Liver (tissue), 8 donors: ENCODE measurements at regions not wholly inside any gene's neighbourhood (a gene's known extent, or its start where the extent isn't known, plus 50 kb on each side); places are given as distances from the start of the nearest gene placed in this dataset.

Source experiments
- DNase-seq: peaks from one replicate; pipeline ENCODE4 v3.0.0-alpha.2; 2017; ENCODE audit warnings: low spot score
- H3K27ac ChIP-seq, 2 donors: one replicate each; pipeline ENCODE4 v1.7.0; 2013; ENCODE audit warnings: inconsistent platforms in 2 of 2, low read length in 2 of 2, control low read depth in 1 of 2, low read depth in 1 of 2, mild to moderate bottlenecking in 1 of 2
- H3K27me3 ChIP-seq, 4 donors: one replicate each; pipeline versions ENCODE4 v1.6.1 to v1.7.0; 2013; ENCODE audit warnings: low read length in 3 of 4, inconsistent platforms in 1 of 4, mild to moderate bottlenecking in 1 of 4, moderate library complexity in 1 of 4; ENCODE audit not compliant: control insufficient read depth in 4 of 4, insufficient read depth in 4 of 4
- H3K36me3 ChIP-seq, 4 donors: one replicate each; pipeline versions ENCODE4 v1.6.1 to v1.7.0; 2013; ENCODE audit warnings: low read length in 3 of 4, mild to moderate bottlenecking in 3 of 4, low read depth in 1 of 4, moderate library complexity in 1 of 4; ENCODE audit not compliant: control insufficient read depth in 4 of 4, insufficient read depth in 3 of 4
- H3K4me1 ChIP-seq, 4 donors: one replicate each; pipeline versions ENCODE4 v1.6.1 to v1.7.0; 2013; ENCODE audit warnings: low read length in 3 of 4, mild to moderate bottlenecking in 3 of 4, moderate library complexity in 1 of 4; ENCODE audit not compliant: control insufficient read depth in 4 of 4, insufficient read depth in 4 of 4
- H3K4me3 ChIP-seq, 3 donors: one replicate each; pipeline versions ENCODE4 v1.6.1 to v1.7.0; 2013; ENCODE audit warnings: low read length in 3 of 3, control low read depth in 1 of 3, low read depth in 1 of 3, mild to moderate bottlenecking in 1 of 3
- H3K9ac ChIP-seq, 2 donors: one replicate each; pipeline ENCODE4 v1.7.0; 2013; ENCODE audit warnings: low read length in 2 of 2, mild to moderate bottlenecking in 2 of 2, moderate library complexity in 2 of 2, control low read depth in 1 of 2, low read depth in 1 of 2
- H3K9me3 ChIP-seq, 4 donors: one replicate each; pipeline versions ENCODE4 v1.6.1 to v1.7.0; 2013; ENCODE audit warnings: low read length in 3 of 4; ENCODE audit not compliant: control insufficient read depth in 4 of 4
- ATF3 ChIP-seq: IDR thresholded peaks from 2 replicates; pipeline ENCODE4 v1.6.1; 2016; ENCODE audit warnings: antibody characterized with exemption
- EGR1 ChIP-seq, 2 donors: IDR thresholded peaks; 2 replicates each; pipeline ENCODE4 v1.6.1; 2016 to 2018; ENCODE audit warnings: antibody characterized with exemption in 2 of 2, low read depth in 2 of 2
- FOXA1 ChIP-seq: IDR thresholded peaks from 2 replicates; pipeline ENCODE4 v1.6.1; 2016; ENCODE audit warnings: antibody characterized with exemption
- GABPA ChIP-seq, 2 donors: IDR thresholded peaks in 1 of 2; conservative IDR thresholded peaks in 1 of 2; 2 replicates each; pipeline ENCODE4 v1.6.1; 2016; ENCODE audit warnings: antibody characterized with exemption in 2 of 2, mild to moderate bottlenecking in 1 of 2, moderate library complexity in 1 of 2
- HNF4A ChIP-seq, 2 donors: conservative IDR thresholded peaks; 2 replicates each; pipeline ENCODE4 v1.6.1; 2016; ENCODE audit warnings: antibody characterized with exemption in 2 of 2, mild to moderate bottlenecking in 2 of 2
- HNF4G ChIP-seq: IDR thresholded peaks from 2 replicates; pipeline ENCODE4 v1.6.1; 2016; ENCODE audit warnings: antibody characterized with exemption
- JUND ChIP-seq, 2 donors: IDR thresholded peaks; 2 replicates each; pipeline ENCODE4 v1.6.1; 2016; ENCODE audit warnings: antibody characterized with exemption in 2 of 2
- MAX ChIP-seq: IDR thresholded peaks from 2 replicates; pipeline ENCODE4 v1.6.1; 2016; ENCODE audit warnings: antibody characterized with exemption
- NR2F2 ChIP-seq: IDR thresholded peaks from 2 replicates; pipeline ENCODE4 v1.6.1; 2016; ENCODE audit warnings: antibody characterized with exemption
- RAD21 ChIP-seq, 2 donors: IDR thresholded peaks; 2 replicates each; pipeline ENCODE4 v1.6.1; 2016; ENCODE audit warnings: antibody characterized with exemption in 2 of 2, mild to moderate bottlenecking in 2 of 2
- REST ChIP-seq: IDR thresholded peaks from 2 replicates; pipeline ENCODE4 v1.6.1; 2016; ENCODE audit warnings: antibody characterized with exemption, mild to moderate bottlenecking
- RXRA ChIP-seq, 2 donors: IDR thresholded peaks; 2 replicates each; pipeline ENCODE4 v1.6.1; 2017 to 2018; ENCODE audit warnings: antibody characterized with exemption in 2 of 2, mild to moderate bottlenecking in 1 of 2
- SP1 ChIP-seq: IDR thresholded peaks from 2 replicates; pipeline ENCODE4 v1.6.1; 2018; ENCODE audit warnings: antibody characterized with exemption, mild to moderate bottlenecking
- TAF1 ChIP-seq: conservative IDR thresholded peaks from 2 replicates; pipeline ENCODE4 v1.6.1; 2016; ENCODE audit warnings: antibody characterized with exemption, mild to moderate bottlenecking
- YY1 ChIP-seq: IDR thresholded peaks from 2 replicates; pipeline ENCODE4 v1.6.1; 2016; ENCODE audit warnings: antibody characterized with exemption, mild to moderate bottlenecking
- WGBS: extraction: QIAGEN DNeasy Blood & Tissue Kit; methylation state at CpG from one replicate; pipeline ENCODE4 v1.1.7; 2013; 5-methylcytosine and 5-hydroxymethylcytosine counted together
- TF ChIP-seq, protein P1 (sequence below): fragments of 150-350 bp; IDR thresholded peaks from 2 replicates; pipeline ENCODE4 v1.5.1; 2017; ENCODE audit warnings: improper control_type of control experiment, low read depth, low read length; ENCODE audit not compliant: missing input control
- TF ChIP-seq, protein P2 (sequence below): IDR thresholded peaks from 2 replicates; pipeline ENCODE4 v1.6.1; 2016; ENCODE audit warnings: antibody characterized with exemption
- donor health status: healthy.
- donor health status: healthy.
- donor health status: healthy.
- donor health status: healthy.
- donor health status: healthy.

- no peak for DNase-seq
- Histone ChIP-seq H3K4me3 (no peak overlapping the region), H3K36me3 (no peaks in the 10 kb centered on the region), H3K9ac (no peak overlapping the region), H3K9me3 (no peaks in the 10 kb centered on the region), H3K27me3 (peaks cover 0 to 2% (median 0%) of the 10 kb centered on the region in 4 donors), H3K27ac (no peak overlapping the region), H3K4me1 (no peaks in the 10 kb centered on the region)
- 5% methylated on average over 1 of the region's 1 CpG for WGBS
- TF ChIP-seq, protein P1, sequence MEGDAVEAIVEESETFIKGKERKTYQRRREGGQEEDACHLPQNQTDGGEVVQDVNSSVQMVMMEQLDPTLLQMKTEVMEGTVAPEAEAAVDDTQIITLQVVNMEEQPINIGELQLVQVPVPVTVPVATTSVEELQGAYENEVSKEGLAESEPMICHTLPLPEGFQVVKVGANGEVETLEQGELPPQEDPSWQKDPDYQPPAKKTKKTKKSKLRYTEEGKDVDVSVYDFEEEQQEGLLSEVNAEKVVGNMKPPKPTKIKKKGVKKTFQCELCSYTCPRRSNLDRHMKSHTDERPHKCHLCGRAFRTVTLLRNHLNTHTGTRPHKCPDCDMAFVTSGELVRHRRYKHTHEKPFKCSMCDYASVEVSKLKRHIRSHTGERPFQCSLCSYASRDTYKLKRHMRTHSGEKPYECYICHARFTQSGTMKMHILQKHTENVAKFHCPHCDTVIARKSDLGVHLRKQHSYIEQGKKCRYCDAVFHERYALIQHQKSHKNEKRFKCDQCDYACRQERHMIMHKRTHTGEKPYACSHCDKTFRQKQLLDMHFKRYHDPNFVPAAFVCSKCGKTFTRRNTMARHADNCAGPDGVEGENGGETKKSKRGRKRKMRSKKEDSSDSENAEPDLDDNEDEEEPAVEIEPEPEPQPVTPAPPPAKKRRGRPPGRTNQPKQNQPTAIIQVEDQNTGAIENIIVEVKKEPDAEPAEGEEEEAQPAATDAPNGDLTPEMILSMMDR = no peak
- TF ChIP-seq YY1 (no peak), HNF4A (conservative IDR thresholded peaks at IDR 0.05) (no peak), FOXA1 (no peak), EGR1 (IDR thresholded peaks at IDR 0.05; ENCODE audit: low read depth in 2 of 2) (no peak), MAX (no peak), HNF4G (no peak), TAF1 (no peak)
- TF ChIP-seq, protein P2, sequence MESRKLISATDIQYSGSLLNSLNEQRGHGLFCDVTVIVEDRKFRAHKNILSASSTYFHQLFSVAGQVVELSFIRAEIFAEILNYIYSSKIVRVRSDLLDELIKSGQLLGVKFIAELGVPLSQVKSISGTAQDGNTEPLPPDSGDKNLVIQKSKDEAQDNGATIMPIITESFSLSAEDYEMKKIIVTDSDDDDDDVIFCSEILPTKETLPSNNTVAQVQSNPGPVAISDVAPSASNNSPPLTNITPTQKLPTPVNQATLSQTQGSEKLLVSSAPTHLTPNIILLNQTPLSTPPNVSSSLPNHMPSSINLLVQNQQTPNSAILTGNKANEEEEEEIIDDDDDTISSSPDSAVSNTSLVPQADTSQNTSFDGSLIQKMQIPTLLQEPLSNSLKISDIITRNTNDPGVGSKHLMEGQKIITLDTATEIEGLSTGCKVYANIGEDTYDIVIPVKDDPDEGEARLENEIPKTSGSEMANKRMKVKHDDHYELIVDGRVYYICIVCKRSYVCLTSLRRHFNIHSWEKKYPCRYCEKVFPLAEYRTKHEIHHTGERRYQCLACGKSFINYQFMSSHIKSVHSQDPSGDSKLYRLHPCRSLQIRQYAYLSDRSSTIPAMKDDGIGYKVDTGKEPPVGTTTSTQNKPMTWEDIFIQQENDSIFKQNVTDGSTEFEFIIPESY = no peak
Measured at GRCh38 chr11:29087200-29087812, 929.5 kb downstream of the KCNA4 start.

DNA sequence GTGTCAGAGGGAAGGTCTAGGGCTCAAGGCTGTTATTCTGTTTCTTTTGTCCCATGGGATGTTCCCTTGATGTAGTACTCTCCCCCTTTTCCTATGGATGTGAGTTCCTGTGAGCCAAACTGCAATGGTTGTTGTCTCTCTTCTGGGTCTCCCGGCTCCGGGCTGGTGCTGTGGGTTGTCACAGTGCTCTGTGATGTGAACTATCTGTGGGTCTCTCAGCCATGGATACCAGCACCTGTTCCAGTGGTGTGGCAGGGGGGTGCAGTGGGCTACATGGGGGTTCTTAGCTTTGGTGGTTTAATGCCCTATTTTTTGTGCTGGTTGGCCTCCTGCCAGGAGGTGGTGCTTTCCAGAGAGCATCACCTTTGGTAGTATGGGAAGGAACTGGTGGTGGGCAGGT, 941.1 kb downstream of the KCNA4 start:
- 77% methylated on average over 2 of the region's 2 CpGs for WGBS
- no peak overlapping the region for H3K4me3 ChIP-seq
- H3K36me3 ChIP-seq = no peaks in the 10 kb centered on the region
- no peaks in the 10 kb centered on the region for H3K4me1 ChIP-seq
- no peak overlapping the region for H3K9ac ChIP-seq
- TF ChIP-seq HNF4G (no peak), FOXA1 (no peak), YY1 (no peak), TAF1 (no peak), GABPA (IDR thresholded peaks at IDR 0.05 in 1 of 2, conservative IDR thresholded peaks at IDR 0.05 in 1 of 2) (no peak), ATF3 (no peak), RAD21 (IDR thresholded peaks at IDR 0.05) (no peak), JUND (IDR thresholded peaks at IDR 0.05) (no peak), SP1 (no peak), HNF4A (conservative IDR thresholded peaks at IDR 0.05) (no peak), RXRA (IDR thresholded peaks at IDR 0.05) (no peak), EGR1 (IDR thresholded peaks at IDR 0.05; ENCODE audit: low read depth in 2 of 2) (no peak), MAX (no peak), REST (no peak), NR2F2 (no peak)
- TF ChIP-seq, protein P2 = no peak
- H3K27me3 ChIP-seq = no peaks in the 10 kb centered on the region
- H3K27ac ChIP-seq = no peak overlapping the region
- no peak for DNase-seq
- H3K9me3 ChIP-seq = peaks cover 0 to 10% (median 1%) of the 10 kb centered on the region in 4 donors
